ENCODE measurements at regions not wholly inside any gene's neighbourhood (a gene's known extent, or its start where the extent isn't known, plus 50 kb on each side); places are given as distances from the start of the nearest gene placed in this dataset.

DNA sequence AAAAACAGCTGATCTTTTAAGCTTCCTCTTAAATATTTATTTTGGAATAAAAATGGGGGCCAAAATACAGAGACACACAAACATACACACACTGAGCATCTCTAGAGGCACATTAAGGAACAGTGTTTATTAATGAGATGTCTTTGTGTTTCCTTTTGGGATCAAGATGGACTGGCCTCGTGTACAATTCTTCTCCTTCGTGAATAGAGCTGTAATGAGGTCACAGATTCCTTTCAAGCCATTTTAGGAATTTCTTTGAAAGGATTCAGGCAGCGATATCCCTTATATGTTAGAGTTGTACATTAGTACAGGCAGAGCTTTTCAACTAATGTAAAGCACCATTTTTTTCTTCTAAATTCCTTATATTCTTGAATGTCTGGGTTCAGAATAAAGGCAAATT lies 295.7 kb downstream of the CHRM3 start:
- DNase-seq (ENCODE audit: low spot score), result no peak

DNA sequence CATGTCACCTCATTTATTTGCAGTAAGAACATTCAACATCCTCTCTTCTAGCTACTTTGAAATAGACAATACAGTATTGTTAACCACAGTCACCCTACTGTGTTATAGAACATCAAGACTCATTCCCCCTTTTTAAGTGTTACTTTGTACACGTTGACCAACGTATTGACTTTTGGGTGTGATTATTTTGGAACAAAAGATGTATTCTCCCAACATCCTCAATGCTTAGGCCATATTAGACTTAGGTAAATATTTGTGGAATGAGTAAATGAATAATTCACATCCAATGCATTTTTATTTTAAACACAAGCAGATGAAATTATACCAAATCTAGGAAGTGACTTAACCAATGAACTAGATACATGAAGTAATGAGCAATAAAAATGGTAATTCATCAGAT lies 296.6 kb downstream of the CHRM3 start:
- DNase-seq (ENCODE audit: low spot score), result no peak

DNA sequence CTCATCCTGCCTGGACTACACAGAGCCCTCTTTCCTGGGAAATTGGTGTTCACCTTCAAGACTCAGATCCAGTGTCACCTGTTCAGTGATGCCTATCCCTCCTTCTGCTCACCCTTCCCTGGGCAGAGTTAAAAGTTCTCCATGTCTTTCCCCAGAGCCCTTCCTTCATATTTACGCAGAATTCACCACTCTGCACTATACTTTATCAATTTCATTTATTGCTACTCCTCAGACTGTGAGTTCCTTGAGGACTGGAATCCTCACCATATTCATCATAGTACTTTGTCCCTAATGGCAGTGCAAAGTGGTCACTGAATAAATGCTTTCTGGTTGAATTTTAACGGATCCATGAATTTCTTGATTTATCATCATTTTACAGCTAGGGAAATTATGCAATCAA lies 300.0 kb downstream of the CHRM3 start:
- no peak for DNase-seq (ENCODE audit: low spot score)

DNA sequence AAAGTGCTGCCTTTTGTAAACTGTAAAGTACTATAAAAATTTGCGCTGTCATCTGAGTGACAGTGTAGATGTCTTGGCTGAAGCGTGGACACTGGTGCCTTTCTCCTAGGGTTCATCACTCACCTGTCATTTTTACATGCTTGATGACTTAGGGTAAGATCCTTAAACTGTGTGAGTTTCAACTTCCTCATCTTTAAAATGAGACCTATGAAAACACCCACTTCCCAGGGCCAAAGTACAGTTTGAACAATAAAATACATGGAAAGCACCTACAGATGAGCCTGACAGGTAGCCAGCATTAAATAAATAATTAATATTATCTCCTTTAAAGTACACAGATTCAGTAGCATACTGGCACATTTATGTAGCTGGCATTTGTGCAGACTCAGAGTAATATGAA lies 309.9 kb downstream of the CHRM3 start:
- DNase-seq (ENCODE audit: low spot score), result no peak

DNA sequence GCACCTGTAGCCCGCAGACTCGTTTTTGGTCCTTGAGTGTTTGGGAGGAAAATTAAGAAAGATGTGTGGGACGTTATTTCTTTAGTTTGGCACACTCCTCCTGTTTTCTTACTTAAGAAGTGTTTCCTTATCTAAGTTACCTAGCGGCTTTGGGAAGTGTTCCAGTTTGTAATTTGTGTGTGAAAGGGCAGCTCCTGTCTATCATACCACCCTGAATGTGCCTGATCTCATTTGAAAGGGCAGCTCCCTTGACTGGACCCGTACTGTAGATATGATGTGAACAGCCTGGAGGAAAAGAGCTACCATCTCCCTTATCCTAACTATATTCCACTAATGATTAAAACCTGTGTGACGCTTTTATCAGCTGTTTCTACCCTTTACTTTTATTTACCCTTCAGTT lies 314.3 kb downstream of the CHRM3 start:
- DNase-seq (ENCODE audit: low spot score), result no peak

DNA sequence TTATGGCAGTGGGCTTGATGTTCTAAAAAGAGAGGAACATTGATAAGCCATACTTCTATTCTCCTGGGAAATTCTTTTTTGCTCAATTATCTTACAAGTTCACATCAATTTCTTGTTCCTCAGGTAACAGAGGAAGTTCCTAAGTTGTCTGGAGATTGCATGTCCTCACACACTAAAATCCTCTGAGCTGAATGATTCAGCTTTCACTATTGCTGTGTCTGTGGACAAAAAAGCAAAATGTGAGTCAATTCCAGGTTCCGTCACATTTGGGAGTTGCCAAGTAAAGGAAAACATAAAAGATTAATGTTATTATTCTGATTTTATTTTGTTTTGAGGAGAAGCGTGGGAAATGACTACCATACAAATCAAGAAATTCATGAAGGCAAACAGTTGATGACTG lies 316.7 kb downstream of the CHRM3 start:
- DNase-seq (ENCODE audit: low spot score), result no peak

DNA sequence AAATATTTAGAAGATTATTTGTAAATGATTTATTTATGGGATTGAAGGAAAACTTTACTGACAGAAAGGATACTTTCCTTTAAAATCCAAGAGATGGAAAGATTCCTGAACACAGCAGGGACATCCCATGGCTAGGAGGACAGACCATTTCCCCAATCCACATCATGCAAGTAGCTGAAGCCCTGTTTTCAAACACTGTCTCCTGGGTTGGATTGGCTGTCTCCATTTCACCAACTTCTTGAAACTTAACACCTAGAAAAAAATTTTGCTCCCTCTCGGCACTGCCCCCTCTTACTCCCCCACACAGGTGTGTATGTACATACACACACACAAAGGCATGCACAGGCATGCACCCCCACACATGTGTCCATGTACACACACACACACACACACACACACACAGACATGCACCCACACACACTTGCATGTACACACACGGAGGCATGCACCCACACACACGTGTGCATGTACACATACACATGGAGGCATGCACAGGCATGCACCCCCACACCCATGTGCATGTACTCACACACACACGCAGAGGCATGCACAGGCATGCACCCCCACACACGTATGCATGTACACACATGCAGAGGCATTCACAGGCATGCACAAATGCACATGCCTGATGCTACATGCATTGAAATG lies 320.0 kb downstream of the CHRM3 start:
- DNase-seq (ENCODE audit: low spot score), result no peak

DNA sequence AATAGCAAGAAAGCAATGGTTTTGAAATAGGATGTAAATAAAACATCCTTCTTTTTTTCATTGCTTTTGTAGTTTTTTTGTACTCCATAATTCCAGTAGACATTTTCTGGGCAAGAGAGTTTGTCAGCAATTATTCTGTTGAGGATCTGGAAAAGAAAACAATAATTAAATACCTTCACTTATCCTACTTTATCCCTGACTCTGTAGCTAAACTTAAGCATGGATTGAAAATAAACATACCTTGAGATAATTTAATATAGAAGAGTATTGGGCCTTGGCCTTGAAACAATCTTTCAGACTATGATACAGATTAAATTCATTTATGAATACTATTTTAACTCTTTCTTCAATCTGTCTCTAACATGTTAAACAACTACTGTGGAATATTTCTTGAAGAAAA lies 321.2 kb downstream of the CHRM3 start:
- no peak for DNase-seq (ENCODE audit: low spot score)

DNA sequence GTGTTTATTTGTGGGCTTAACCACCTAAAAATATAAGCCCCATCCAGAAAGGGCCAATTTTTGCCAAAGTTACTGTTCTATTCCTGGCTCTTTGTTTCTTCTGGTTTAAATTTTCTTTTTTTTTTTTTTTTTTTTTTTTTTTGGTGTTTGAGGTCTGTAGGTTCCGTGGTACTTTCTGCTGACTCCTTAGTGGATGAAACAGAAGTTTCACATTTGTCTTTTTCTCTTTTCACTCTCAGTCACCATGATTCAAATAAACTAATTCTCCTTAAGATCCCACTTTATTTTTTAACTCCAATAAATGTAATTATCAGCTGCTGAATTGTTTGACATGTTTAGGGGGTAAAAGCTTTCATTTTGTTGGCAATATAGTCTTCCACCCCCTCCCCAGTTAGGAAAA lies 322.3 kb downstream of the CHRM3 start:
- DNase-seq (ENCODE audit: low spot score), result no peak

DNA sequence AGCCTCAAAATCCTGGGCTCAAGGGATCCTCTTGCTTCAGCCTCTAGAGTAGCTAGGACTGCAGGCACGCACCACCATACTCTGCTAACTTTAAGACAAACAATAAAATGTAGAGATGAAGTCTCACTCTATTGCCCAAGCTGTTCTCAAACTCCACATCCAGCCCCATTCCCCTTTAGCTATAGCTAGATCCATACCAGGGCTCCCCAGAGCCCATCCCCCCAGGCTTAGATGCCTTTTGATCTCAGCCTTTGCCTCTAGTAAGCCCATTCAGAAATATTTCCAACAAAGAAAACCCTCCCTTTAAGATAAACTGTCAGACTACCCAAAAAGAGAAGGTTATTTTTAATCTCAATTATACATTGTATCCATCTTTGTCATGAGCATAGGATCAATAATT lies 325.4 kb downstream of the CHRM3 start:
- no peak for DNase-seq (ENCODE audit: low spot score)

DNA sequence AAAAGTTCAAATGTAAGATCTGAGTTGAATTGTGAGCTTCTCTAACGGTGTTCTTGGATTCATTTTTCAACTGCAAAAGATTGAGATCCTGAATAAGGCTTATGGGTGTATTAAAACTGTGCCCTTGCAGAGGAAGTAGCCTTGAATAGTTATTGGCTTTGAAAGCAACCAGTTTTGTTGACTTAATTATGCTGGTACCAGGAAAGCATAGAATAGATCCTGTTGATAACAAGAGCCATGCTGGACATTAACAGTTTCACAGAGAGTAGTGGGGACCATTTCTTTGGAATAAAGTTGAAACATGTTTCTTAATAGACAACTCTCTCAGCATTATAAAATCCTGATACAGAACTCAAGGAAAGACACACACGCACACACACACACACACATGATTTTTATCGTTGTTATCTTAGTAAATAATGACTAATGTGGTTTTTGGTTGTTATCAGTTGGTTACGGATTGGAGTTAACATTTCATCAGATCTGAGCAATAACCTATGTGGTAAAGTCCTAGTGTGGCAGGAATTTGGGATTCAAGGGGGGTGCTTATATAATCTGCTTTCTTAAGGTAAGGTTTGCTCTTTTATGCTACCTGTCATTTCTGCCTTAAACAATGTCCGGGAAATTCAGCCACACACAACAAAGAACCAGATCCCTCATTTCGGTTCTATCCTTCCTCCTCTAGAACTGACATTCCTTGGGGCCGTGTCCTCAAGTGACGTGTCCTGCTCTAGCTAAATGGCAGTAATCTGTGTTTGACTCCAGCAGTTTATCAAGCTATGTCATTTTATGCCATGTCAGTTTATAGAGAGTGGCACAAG lies 330.9 kb downstream of the CHRM3 start:
- no peak for DNase-seq (ENCODE audit: low spot score)

DNA sequence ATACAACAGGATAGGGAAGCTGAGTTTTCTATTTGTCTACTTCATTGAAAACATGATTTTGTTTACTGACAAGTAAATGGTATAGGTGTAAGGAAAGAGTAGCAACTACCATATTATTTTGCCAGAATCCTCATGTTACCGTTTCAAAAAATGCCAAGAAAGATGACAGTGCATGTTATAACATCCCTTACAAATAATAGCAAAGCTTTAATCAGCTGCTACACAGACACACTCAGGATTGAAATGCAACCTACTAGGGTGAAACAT lies 331.5 kb downstream of the CHRM3 start:
- DNase-seq (ENCODE audit: low spot score), result no peak

DNA sequence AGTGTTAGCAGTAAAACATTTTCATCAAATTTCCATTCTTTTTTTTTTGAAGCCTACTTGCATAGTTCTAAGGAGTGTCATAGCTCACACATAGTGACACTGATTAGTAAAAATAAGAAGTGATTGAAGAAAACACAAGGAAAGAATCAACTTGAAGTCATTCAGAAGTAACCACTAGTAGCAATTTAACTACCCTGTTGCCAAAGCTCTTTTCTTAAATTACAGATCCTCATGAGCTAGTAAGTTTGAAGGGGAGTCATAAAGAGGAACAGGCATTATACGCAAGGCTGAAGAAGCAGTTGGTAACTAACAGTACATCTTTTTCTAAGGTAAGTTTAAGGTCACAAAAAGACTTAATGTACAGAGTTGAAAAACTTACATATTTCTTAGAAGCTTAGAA lies 332.2 kb downstream of the CHRM3 start:
- DNase-seq (ENCODE audit: low spot score), result no peak

DNA sequence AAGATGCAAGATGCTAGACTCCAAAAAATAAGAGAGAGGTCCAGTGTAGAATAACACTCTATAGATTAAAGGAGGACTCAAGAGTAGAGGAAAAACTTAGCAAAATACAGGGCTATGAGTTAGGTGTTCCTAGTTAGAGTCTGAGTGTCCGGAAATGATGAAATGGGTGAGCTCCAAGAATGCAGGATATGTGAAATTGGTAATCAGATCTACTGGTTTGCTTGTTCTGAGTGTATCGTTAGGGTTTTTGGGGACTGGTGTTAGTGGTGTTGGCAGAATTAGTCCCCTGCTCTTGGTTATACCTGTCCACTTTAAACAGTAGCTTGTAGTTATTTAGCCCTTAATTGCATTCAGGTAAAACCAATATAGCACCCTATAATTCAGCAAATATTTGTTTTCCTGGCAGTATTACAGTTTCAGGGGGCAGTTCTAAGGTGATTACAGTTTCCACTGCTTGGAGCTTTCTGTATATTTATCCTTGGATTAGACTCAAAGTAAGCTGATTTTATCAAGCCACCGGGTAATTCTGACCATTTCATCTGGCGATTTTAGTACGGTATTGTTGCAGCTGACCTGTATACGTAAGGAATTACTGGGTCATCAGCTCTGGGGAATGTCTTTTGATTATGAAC lies 332.7 kb downstream of the CHRM3 start:
- no peak for DNase-seq (ENCODE audit: low spot score)

DNA sequence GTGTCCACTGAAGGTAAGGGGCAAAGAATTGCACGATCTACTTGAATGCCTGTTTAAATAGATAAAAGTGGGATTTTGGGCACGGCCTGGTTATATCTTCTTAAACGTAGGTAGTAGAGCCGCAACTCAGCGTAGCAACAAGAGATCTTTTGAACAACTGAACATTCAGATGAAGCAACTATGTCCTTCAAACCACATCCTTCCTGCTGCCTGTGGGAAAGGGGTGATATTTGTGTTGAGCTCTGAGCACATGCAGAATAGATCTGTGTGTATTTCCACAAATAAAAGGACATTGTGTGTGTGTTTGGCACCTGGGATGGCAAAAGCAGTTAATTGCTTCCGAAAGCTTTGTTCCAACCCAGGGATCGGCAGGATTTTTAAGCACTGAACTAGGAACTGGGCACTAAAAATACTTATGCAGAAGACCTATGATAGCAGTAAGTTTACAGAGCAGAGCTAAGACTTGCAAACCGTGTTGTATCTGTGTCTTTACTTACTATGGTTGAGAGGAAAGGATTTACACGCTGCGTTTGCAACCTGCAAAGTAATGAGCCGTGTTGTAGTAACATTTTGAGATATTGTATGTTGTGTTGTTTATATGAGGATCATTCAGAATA lies 333.4 kb downstream of the CHRM3 start:
- no peak for DNase-seq (ENCODE audit: low spot score)

DNA sequence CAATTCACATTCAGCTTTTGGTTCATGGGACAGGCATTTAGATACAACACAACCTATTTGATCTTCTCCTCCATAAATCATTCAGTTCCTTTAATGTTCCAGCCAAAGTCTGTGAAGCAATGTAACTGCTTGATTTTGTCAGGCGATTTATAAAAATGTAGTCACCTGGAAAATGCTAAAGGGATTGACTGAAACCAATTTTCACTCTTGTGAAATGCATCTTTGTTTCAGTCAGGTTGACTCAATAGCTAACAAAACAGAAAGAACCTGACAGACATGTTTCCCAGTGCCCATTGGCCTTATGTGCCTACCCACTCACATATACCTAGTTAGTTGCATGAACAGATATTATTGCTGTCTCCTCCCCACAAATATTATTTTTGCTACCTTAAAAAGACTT lies 335.7 kb downstream of the CHRM3 start:
- no peak for DNase-seq (ENCODE audit: low spot score)

DNA sequence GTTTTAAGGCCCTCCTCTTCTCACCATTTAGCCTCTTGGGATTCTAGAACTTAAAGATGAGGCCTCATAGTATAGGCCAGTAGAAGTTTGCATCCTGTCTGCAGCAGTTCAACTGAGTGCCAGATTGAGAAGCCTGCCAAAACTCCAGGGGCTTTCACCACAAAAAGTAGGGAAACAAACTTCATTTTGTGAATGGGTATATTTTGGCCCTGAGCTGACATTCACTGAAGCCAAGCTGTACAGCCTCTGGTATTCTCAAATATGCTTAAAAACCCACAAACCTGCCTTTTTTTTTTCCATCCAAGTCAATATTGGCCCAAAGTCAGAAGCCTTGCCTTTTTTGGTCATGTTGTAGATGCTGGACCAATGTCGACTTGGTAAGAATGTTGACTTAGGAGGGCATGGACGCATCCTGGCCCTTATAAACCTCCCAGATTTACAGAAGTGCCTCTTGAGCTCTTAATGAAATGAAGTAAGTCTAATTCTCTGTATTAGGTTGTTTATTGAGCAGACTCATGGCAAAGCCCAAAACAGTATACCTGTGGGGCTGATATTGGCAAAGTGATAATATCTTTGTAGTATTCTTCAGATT lies 337.5 kb downstream of the CHRM3 start:
- DNase-seq (ENCODE audit: low spot score), result no peak

DNA sequence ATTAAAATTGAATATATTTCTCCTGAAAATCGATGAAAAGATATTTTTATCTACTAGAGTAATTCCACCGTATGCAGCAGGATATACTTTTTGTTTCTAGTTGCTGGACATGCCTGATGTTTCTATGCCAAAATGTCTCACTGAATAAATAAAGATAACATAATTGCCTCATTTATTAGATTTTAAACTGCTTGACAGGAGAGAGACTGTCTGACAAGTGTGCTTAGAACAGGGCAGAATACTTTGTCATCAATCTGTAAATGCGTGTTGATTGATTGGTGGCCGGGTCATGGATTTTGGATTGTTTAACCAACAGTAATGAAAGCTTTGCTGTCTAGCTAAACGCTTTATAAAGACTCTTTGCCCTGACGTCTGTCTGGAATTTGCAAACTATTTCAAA lies 339.0 kb downstream of the CHRM3 start:
- DNase-seq (ENCODE audit: low spot score), result no peak

DNA sequence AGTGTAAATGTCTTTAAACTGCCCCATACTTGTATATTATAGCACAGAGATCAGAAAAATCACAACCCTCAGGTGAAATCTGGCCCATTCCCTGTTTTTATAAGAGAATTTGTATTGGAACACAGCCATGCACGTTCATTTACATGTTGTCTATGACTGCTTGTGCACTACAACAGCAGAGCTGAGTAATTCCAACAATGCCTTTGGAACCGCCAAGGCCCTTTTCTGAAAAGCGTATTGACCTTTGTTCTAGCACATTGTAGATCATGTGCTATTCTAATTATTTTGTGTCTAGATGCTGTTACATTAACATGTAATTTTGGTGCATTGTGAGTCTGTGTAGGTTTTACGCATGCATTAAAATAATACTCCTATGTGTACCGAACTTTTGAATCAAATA lies 339.6 kb downstream of the CHRM3 start:
- DNase-seq (ENCODE audit: low spot score), result no peak

DNA sequence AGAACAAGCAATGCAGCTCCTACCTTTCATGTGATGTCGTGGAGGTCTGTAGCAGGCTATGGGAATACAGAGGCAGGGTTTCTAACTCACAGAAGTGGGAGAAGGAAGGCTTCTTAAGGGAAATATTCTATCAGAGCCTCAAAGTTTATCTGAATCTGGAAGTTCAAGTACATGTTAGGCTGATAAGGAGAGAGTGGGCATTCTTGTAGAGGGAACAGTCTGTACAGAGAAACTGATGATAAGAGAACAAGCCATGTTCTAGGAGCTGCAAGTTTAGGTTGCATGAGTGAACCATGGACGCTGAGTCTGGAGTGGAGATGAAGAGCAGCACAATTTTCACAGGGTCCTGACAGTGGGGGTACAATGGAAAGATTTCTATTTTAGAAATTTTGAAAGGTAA lies 344.0 kb downstream of the CHRM3 start:
- DNase-seq (ENCODE audit: low spot score), result no peak

DNA sequence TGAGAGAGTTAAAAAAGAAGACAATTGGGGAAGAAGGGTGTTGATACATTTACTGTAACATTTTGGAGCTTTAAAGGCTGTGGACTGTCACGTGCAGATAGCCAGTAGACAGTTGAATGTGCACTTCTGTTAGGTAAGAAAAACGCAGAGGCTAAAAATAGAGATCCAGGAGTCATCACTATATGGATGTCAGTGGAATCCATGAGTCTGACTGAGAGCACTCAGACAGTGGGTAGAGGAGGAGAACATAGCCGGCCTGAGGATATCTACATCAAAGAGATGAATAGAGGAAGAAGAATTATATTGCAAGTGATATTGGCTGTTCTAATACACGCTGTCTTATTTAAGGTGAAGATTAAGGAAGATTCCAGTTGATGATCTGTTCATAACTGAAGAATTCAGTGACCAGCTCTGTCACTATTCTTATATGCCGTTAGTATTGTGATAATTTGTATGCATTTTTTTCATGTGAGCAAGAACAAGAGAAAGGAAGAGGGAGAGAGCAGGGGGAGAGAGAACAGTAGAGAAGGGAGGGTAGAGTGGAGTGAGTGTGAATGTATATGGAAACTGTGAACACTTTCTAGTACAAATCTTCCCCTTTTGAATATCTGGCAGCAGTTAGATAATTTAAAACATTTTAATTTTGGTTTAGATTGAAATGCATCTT lies 344.8 kb downstream of the CHRM3 start:
- DNase-seq (ENCODE audit: low spot score), result no peak

DNA sequence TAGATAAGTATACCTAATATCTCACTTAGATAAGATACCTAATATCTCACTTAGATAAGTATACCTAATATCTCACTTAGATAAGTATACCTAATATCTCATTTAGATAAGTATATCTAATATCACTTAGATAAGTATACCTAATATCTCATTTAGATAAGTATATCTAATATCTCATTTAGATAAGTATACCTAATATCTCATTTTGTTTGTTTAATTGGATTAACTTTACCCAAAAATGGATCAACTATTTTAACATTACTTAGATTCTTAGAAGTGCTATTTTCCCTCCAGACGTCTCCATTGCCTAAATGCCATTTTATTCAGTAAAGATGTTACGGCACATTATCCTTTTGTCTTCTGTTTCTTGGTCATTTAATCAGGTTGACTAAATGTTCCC lies 346.4 kb downstream of the CHRM3 start:
- no peak for DNase-seq (ENCODE audit: low spot score)

Measured in HuH-7 (cell line).